ENCODE measurements at regions not wholly inside any gene's neighbourhood (a gene's known extent, or its start where the extent isn't known, plus 50 kb on each side); places are given as distances from the start of the nearest gene placed in this dataset.

DNA sequence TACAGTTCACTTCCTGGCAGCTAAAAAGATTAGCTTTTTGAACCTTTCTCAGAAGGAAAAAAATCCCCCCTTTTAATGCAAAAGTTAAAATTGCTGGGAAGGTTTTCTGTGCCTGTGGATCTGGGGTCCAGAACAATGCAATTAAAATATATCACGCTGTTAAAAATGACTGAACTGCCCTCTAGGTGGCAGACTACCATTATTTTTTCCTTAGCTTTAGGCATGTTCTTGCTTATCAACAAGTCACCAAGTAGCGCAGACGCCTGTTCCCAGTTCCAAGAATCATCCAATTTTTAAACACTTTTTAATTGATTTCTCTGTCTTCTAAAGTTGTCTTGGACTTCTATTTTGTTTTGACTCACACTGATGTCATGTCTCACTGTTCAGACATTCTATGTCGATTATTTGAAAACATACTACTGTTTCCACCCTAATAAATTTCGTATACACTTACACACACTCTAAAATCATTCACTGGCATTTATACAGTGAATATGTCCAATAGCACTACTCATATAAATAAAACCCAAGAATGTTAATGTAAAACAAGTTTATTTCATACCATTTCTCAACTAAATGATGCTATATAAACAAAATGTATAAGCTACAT, 661.6 kb downstream of the RAPGEF2 start:
- no peak overlapping the region for H3K27ac Mint-ChIP-seq (ENCODE audit: unreplicated experiment)
- H3K4me3 Mint-ChIP-seq, result no peak overlapping the region
- peaks cover 5% of the 10 kb centered on the region for H3K4me1 Mint-ChIP-seq
- TF ChIP-seq, protein P1, sequence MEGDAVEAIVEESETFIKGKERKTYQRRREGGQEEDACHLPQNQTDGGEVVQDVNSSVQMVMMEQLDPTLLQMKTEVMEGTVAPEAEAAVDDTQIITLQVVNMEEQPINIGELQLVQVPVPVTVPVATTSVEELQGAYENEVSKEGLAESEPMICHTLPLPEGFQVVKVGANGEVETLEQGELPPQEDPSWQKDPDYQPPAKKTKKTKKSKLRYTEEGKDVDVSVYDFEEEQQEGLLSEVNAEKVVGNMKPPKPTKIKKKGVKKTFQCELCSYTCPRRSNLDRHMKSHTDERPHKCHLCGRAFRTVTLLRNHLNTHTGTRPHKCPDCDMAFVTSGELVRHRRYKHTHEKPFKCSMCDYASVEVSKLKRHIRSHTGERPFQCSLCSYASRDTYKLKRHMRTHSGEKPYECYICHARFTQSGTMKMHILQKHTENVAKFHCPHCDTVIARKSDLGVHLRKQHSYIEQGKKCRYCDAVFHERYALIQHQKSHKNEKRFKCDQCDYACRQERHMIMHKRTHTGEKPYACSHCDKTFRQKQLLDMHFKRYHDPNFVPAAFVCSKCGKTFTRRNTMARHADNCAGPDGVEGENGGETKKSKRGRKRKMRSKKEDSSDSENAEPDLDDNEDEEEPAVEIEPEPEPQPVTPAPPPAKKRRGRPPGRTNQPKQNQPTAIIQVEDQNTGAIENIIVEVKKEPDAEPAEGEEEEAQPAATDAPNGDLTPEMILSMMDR (conservative IDR thresholded peaks at IDR 0.05), result peak; percentile 82
- DNase-seq (ENCODE audit: low read depth, low spot score), result peak; percentile 54
- H3K9me3 Mint-ChIP-seq, result peaks cover 4% of the 10 kb centered on the region
- no peaks in the 10 kb centered on the region for H3K27me3 Mint-ChIP-seq (ENCODE audit: low read depth)
- H3K36me3 Mint-ChIP-seq (ENCODE audit: low read depth), result no peaks in the 10 kb centered on the region

DNA sequence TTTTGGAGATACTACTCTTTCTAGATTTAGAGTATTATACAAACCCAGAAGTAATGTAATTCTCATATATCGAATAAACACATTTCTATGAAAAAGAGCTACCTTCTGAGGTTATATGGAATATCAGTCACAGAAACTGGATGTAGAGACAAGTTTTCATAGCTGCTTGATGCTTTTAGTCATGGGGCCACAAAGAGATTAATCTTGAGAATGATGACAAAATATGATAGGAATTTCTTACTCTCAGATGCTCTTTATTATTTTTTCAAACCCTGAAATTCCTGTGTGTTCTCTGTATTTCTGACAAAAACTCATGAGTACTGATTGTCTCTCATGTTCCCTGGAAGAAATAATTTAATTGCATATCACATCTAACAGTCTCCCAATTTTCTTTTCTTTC, 662.5 kb downstream of the RAPGEF2 start:
- TF ChIP-seq, protein P1 (conservative IDR thresholded peaks at IDR 0.05), result no peak
- no peak overlapping the region for H3K27ac Mint-ChIP-seq (ENCODE audit: unreplicated experiment)

DNA sequence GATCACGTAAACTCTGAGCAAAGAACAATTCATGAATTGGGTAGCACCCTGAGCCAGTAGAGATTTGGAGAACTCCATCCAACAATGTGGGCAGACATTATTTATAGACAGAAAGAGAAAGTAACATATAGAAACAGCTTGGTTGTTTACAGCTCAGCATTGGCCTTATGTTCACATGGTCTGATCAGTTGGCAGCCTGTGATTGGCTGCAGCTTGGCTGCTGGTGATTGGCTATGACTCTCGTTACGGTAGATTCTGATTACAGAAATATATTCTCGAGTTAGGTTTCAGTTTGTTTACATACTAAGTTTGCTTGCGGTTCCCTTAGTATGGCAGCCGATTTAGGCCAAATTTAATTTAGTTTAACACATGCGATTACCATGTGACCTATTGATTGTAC, 663.4 kb downstream of the RAPGEF2 start:
- TF ChIP-seq, protein P1 (conservative IDR thresholded peaks at IDR 0.05), result no peak
- H3K4me1 Mint-ChIP-seq, result peaks cover 5% of the 10 kb centered on the region
- H3K9me3 Mint-ChIP-seq, result peaks cover 4% of the 10 kb centered on the region
- DNase-seq (ENCODE audit: low read depth, low spot score), result no peak
- H3K4me3 Mint-ChIP-seq, result no peak overlapping the region
- no peaks in the 10 kb centered on the region for H3K27me3 Mint-ChIP-seq (ENCODE audit: low read depth)
- no peaks in the 10 kb centered on the region for H3K36me3 Mint-ChIP-seq (ENCODE audit: low read depth)
- H3K27ac Mint-ChIP-seq (ENCODE audit: unreplicated experiment), result no peak overlapping the region

More for the DNA sequence above, 662.5 kb downstream of the RAPGEF2 start:
- H3K27me3 Mint-ChIP-seq (ENCODE audit: low read depth), result no peaks in the 10 kb centered on the region
- DNase-seq (ENCODE audit: low read depth, low spot score), result no peak
- H3K36me3 Mint-ChIP-seq (ENCODE audit: low read depth), result no peaks in the 10 kb centered on the region
- H3K4me3 Mint-ChIP-seq, result no peak overlapping the region
- H3K9me3 Mint-ChIP-seq, result peaks cover 4% of the 10 kb centered on the region
- H3K4me1 Mint-ChIP-seq, result peaks cover 5% of the 10 kb centered on the region

DNA sequence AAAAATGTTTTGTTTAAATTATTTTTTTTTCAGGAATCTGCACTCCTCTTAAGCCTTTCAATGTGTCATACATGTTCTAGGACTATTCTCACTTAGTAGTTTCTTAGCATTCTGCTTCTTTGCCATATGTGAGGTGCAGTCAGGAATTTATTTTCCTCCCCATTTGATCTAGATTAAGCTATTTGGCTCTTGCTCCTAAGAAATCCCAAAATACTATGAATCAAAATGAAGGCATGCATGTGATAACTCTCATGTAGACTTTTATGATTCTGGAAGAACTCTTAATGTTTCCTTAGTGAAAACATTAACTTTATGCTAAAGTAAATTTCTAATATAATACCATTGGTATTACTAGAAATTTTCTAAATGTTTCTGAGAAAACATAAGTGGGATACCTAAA, 664.5 kb downstream of the RAPGEF2 start:
- H3K27ac Mint-ChIP-seq (ENCODE audit: unreplicated experiment), result no peak overlapping the region
- H3K9me3 Mint-ChIP-seq, result peaks cover 2% of the 10 kb centered on the region
- no peak for DNase-seq (ENCODE audit: low read depth, low spot score)
- peaks cover 5% of the 10 kb centered on the region for H3K4me1 Mint-ChIP-seq
- H3K27me3 Mint-ChIP-seq (ENCODE audit: low read depth), result no peaks in the 10 kb centered on the region
- H3K4me3 Mint-ChIP-seq, result no peak overlapping the region
- no peaks in the 10 kb centered on the region for H3K36me3 Mint-ChIP-seq (ENCODE audit: low read depth)
- TF ChIP-seq, protein P1 (conservative IDR thresholded peaks at IDR 0.05), result no peak

DNA sequence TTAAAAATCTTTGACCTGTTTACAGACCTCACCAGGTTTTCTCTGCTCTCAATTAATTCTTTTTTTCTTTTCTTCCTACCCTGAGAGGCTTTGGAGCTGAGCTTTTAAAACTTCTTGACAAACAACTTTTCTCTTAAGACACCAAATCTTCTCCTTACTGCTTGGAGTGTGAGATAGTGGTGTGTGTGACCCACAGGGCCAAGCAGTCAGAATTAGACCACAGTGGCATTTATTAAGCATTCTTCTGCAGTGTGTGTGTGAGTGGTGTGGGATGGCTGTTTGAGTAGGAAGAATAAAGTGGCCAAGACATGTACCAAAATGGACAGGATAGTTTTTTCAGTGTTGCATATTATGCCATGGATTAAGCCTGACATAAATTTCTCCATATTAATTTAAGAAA, 665.1 kb downstream of the RAPGEF2 start:
- H3K9me3 Mint-ChIP-seq, result no peaks in the 10 kb centered on the region
- DNase-seq (ENCODE audit: low read depth, low spot score), result no peak
- no peak overlapping the region for H3K4me3 Mint-ChIP-seq
- H3K27me3 Mint-ChIP-seq (ENCODE audit: low read depth), result no peaks in the 10 kb centered on the region
- H3K4me1 Mint-ChIP-seq, result peaks cover 5% of the 10 kb centered on the region
- TF ChIP-seq, protein P1 (conservative IDR thresholded peaks at IDR 0.05), result no peak
- H3K36me3 Mint-ChIP-seq (ENCODE audit: low read depth), result no peaks in the 10 kb centered on the region
- H3K27ac Mint-ChIP-seq (ENCODE audit: unreplicated experiment), result peak overlapping the region; percentile 40

Measured in neural crest cell (in vitro differentiated cells).